H1 (cell line): ENCODE measurements at regions not wholly inside any gene's neighbourhood (a gene's known extent, or its start where the extent isn't known, plus 50 kb on each side); places are given as distances from the start of the nearest gene placed in this dataset.

Experiments
- ATF3 ChIP-seq: IDR thresholded peaks from 2 replicates; pipeline ENCODE4 v1.6.1; 2011; ENCODE audit warnings: low read depth, mild to moderate bottlenecking, low read length; ENCODE audit not compliant: insufficient read depth
- BACH1 ChIP-seq: IDR thresholded peaks from 2 replicates; pipeline ENCODE4 v1.6.1; 2012; ENCODE audit warnings: low read length, improper control_type of control experiment
- CTCF ChIP-seq, 3 experiments: IDR thresholded peaks; 1 replicate in 2 of 3; 2 replicates in 1 of 3; pipeline versions ENCODE4 v1.5.1 to v1.6.1; 2011; ENCODE audit warnings: low read length in 3 of 3, mild to moderate bottlenecking in 3 of 3, inconsistent platforms in 2 of 3, low read depth in 1 of 3, moderate library complexity in 1 of 3; ENCODE audit not compliant: insufficient read depth in 1 of 3; ENCODE audit errors: control extremely low read depth in 1 of 3
- HDAC2 ChIP-seq, 2 experiments: fragments of 300-600 bp in 1 of 2; sonication (generic) in 1 of 2; IDR thresholded peaks; 2 replicates each; pipeline ENCODE4 v1.6.1; 2011 to 2012; ENCODE audit warnings: low read depth in 2 of 2, low read length in 2 of 2, mild to moderate bottlenecking in 2 of 2, moderate library complexity in 2 of 2, borderline replicate concordance in 1 of 2, inconsistent platforms in 1 of 2
- MAX ChIP-seq: IDR thresholded peaks from 2 replicates; pipeline ENCODE4 v1.6.1; 2012; ENCODE audit warnings: inconsistent platforms
- POLR2A ChIP-seq, 2 experiments: IDR thresholded peaks; 1 replicate in 1 of 2; 2 replicates in 1 of 2; pipeline ENCODE4 v1.6.1; 2011; ENCODE audit warnings: low read depth in 2 of 2, low read length in 2 of 2, mild to moderate bottlenecking in 2 of 2; ENCODE audit errors: control extremely low read depth in 1 of 2
- RAD21 ChIP-seq, 2 experiments: IDR thresholded peaks in 1 of 2; conservative IDR thresholded peaks in 1 of 2; 2 replicates each; pipeline ENCODE4 v1.6.1; 2011; ENCODE audit warnings: low read depth in 2 of 2, low read length in 2 of 2, improper control_type of control experiment in 1 of 2, inconsistent platforms in 1 of 2, mild to moderate bottlenecking in 1 of 2, moderate library complexity in 1 of 2
- SAP30 ChIP-seq: fragments of 300-600 bp; sonication (generic); IDR thresholded peaks from 2 replicates; pipeline ENCODE4 v1.7.1; 2012; ENCODE audit warnings: low read length, moderate library complexity, mild to moderate bottlenecking, inconsistent platforms; ENCODE audit not compliant: insufficient read depth, insufficient replicate concordance
- SIN3A ChIP-seq, 2 experiments: IDR thresholded peaks in 1 of 2; conservative IDR thresholded peaks in 1 of 2; 2 replicates each; pipeline ENCODE4 v1.6.1; 2011 to 2012; ENCODE audit warnings: low read length in 2 of 2, improper control_type of control experiment in 1 of 2, low read depth in 1 of 2, mild to moderate bottlenecking in 1 of 2

- no peak for TF ChIP-seq SIN3A (conservative IDR thresholded peaks at IDR 0.05 in 1 of 2, IDR thresholded peaks at IDR 0.05 in 1 of 2; ENCODE audit: low read depth in 1 of 2, low read length in 2 of 2)
- no peak for TF ChIP-seq CTCF (IDR thresholded peaks at IDR 0.05; ENCODE audit: control extremely low read depth in 1 of 3, insufficient read depth in 1 of 3, low read depth in 1 of 3, low read length in 3 of 3)
- TF ChIP-seq HDAC2 (IDR thresholded peaks at IDR 0.05; ENCODE audit: borderline replicate concordance in 1 of 2, low read depth in 2 of 2, low read length in 2 of 2), result no peak
- no peak for TF ChIP-seq ATF3
- no peak for TF ChIP-seq POLR2A (IDR thresholded peaks at IDR 0.05; ENCODE audit: control extremely low read depth in 1 of 2, low read depth in 2 of 2, low read length in 2 of 2)
- no peak for TF ChIP-seq BACH1
- TF ChIP-seq SAP30, result no peak
- TF ChIP-seq RAD21 (IDR thresholded peaks at IDR 0.05 in 1 of 2, conservative IDR thresholded peaks at IDR 0.05 in 1 of 2; ENCODE audit: low read depth in 2 of 2, low read length in 2 of 2), result no peak
- no peak for TF ChIP-seq MAX
Measured at GRCh38 chr4:65976287-65976686, 306.0 kb upstream of the EPHA5 start.
